Liver (tissue), 3 donors: ENCODE measurements at regions not wholly inside any gene's neighbourhood (a gene's known extent, or its start where the extent isn't known, plus 50 kb on each side); places are given as distances from the start of the nearest gene placed in this dataset.

Source experiments
- JUND ChIP-seq, 2 donors: IDR thresholded peaks; 2 replicates each; pipeline ENCODE4 v1.6.1; 2016; ENCODE audit warnings: antibody characterized with exemption in 2 of 2
- MAX ChIP-seq: IDR thresholded peaks from 2 replicates; pipeline ENCODE4 v1.6.1; 2016; ENCODE audit warnings: antibody characterized with exemption
- TAF1 ChIP-seq: conservative IDR thresholded peaks from 2 replicates; pipeline ENCODE4 v1.6.1; 2016; ENCODE audit warnings: antibody characterized with exemption, mild to moderate bottlenecking
- TF ChIP-seq, protein P1 (sequence below): IDR thresholded peaks from 2 replicates; pipeline ENCODE4 v1.6.1; 2016; ENCODE audit warnings: antibody characterized with exemption, mild to moderate bottlenecking
- TF ChIP-seq, protein P2 (sequence below): fragments of 150-350 bp; IDR thresholded peaks from 2 replicates; pipeline ENCODE4 v1.5.1; 2017; ENCODE audit warnings: improper control_type of control experiment, low read depth, low read length; ENCODE audit not compliant: missing input control
- donor health status: healthy.
- donor health status: healthy.

DNA sequence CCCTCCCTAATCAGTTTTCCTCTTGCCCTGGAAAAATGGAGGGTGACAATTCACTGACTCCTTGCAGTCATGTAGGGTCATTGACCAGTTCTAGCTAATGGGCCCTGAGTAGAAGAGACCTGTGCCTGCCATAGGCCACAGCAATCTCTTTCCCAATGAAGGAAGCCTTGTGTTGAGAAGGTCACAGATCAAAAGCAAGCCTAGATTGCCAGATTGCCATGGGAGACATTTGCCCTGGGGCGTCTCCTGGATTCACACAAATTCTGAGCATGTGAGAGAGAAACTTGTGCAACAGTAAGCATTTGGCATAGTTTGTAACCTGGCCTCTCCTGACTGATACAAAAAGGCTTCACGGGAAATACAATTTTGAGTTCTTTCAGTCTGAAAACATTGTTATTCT is 148.0 kb downstream of the NUDT12 start:
- TF ChIP-seq, protein P1, sequence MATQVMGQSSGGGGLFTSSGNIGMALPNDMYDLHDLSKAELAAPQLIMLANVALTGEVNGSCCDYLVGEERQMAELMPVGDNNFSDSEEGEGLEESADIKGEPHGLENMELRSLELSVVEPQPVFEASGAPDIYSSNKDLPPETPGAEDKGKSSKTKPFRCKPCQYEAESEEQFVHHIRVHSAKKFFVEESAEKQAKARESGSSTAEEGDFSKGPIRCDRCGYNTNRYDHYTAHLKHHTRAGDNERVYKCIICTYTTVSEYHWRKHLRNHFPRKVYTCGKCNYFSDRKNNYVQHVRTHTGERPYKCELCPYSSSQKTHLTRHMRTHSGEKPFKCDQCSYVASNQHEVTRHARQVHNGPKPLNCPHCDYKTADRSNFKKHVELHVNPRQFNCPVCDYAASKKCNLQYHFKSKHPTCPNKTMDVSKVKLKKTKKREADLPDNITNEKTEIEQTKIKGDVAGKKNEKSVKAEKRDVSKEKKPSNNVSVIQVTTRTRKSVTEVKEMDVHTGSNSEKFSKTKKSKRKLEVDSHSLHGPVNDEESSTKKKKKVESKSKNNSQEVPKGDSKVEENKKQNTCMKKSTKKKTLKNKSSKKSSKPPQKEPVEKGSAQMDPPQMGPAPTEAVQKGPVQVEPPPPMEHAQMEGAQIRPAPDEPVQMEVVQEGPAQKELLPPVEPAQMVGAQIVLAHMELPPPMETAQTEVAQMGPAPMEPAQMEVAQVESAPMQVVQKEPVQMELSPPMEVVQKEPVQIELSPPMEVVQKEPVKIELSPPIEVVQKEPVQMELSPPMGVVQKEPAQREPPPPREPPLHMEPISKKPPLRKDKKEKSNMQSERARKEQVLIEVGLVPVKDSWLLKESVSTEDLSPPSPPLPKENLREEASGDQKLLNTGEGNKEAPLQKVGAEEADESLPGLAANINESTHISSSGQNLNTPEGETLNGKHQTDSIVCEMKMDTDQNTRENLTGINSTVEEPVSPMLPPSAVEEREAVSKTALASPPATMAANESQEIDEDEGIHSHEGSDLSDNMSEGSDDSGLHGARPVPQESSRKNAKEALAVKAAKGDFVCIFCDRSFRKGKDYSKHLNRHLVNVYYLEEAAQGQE, result no peak
- TF ChIP-seq, protein P2, sequence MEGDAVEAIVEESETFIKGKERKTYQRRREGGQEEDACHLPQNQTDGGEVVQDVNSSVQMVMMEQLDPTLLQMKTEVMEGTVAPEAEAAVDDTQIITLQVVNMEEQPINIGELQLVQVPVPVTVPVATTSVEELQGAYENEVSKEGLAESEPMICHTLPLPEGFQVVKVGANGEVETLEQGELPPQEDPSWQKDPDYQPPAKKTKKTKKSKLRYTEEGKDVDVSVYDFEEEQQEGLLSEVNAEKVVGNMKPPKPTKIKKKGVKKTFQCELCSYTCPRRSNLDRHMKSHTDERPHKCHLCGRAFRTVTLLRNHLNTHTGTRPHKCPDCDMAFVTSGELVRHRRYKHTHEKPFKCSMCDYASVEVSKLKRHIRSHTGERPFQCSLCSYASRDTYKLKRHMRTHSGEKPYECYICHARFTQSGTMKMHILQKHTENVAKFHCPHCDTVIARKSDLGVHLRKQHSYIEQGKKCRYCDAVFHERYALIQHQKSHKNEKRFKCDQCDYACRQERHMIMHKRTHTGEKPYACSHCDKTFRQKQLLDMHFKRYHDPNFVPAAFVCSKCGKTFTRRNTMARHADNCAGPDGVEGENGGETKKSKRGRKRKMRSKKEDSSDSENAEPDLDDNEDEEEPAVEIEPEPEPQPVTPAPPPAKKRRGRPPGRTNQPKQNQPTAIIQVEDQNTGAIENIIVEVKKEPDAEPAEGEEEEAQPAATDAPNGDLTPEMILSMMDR, result no peak
- TF ChIP-seq JUND (IDR thresholded peaks at IDR 0.05) (no peak), TAF1 (no peak), MAX (no peak)
